ENCODE measurements at regions not wholly inside any gene's neighbourhood (a gene's known extent, or its start where the extent isn't known, plus 50 kb on each side); places are given as distances from the start of the nearest gene placed in this dataset.

- Histone ChIP-seq H3K36me3 (ENCODE audit: insufficient read depth, low read length) (no peaks in the 10 kb centered on the region), H3K27me3 (ENCODE audit: control insufficient read depth in 1 of 2, insufficient read depth in 2 of 2, low read length in 2 of 2) (no peaks in the 10 kb centered on the region), H3K4me1 (ENCODE audit: insufficient read depth, low read length) (peaks cover 6% of the 10 kb centered on the region), H3K9ac (ENCODE audit: low read length) (no peak overlapping the region), H3K4me3 (ENCODE audit: low read depth in 1 of 2, low read length in 2 of 2) (no peak overlapping the region), H3K9me3 (ENCODE audit: low read length) (no peaks in the 10 kb centered on the region), H3K27ac (ENCODE audit: low read depth, low read length) (no peak overlapping the region)
These were observed 274.2 kb upstream of the HABP2 start for GRCh38 chr10:113278664-113279063.

GRCh38 chr10:113279262-113279661 is 273.6 kb upstream of the HABP2 start:
- no peaks in the 10 kb centered on the region for H3K9me3 ChIP-seq (ENCODE audit: low read length)
- H3K27ac ChIP-seq (ENCODE audit: low read depth, low read length): no peak overlapping the region
- H3K36me3 ChIP-seq (ENCODE audit: insufficient read depth, low read length): no peaks in the 10 kb centered on the region
- H3K4me3 ChIP-seq (ENCODE audit: low read depth in 1 of 2, low read length in 2 of 2): no peak overlapping the region
- H3K27me3 ChIP-seq (ENCODE audit: control insufficient read depth in 1 of 2, insufficient read depth in 2 of 2, low read length in 2 of 2): no peaks in the 10 kb centered on the region
- H3K4me1 ChIP-seq (ENCODE audit: insufficient read depth, low read length): peaks cover 2% of the 10 kb centered on the region
- H3K9ac ChIP-seq (ENCODE audit: low read length): no peak overlapping the region

- H3K4me3 ChIP-seq (ENCODE audit: low read depth in 1 of 2, low read length in 2 of 2): no peak overlapping the region
- H3K9ac ChIP-seq (ENCODE audit: low read length): no peak overlapping the region
- H3K27ac ChIP-seq (ENCODE audit: low read depth, low read length): no peak overlapping the region
- no peaks in the 10 kb centered on the region for H3K9me3 ChIP-seq (ENCODE audit: low read length)
- H3K4me1 ChIP-seq (ENCODE audit: insufficient read depth, low read length): no peaks in the 10 kb centered on the region
- H3K36me3 ChIP-seq (ENCODE audit: insufficient read depth, low read length): no peaks in the 10 kb centered on the region
- H3K27me3 ChIP-seq (ENCODE audit: control insufficient read depth in 1 of 2, insufficient read depth in 2 of 2, low read length in 2 of 2): no peaks in the 10 kb centered on the region
These were observed 270.3 kb upstream of the HABP2 start for GRCh38 chr10:113282564-113282963.

- H3K9ac ChIP-seq (ENCODE audit: low read length): no peak overlapping the region
- no peak overlapping the region for H3K27ac ChIP-seq (ENCODE audit: low read depth, low read length)
- no peaks in the 10 kb centered on the region for H3K27me3 ChIP-seq (ENCODE audit: control insufficient read depth in 1 of 2, insufficient read depth in 2 of 2, low read length in 2 of 2)
- H3K4me1 ChIP-seq (ENCODE audit: insufficient read depth, low read length): no peaks in the 10 kb centered on the region
- H3K36me3 ChIP-seq (ENCODE audit: insufficient read depth, low read length): no peaks in the 10 kb centered on the region
- no peaks in the 10 kb centered on the region for H3K9me3 ChIP-seq (ENCODE audit: low read length)
- H3K4me3 ChIP-seq (ENCODE audit: low read depth in 1 of 2, low read length in 2 of 2): no peak overlapping the region
These were observed 269.7 kb upstream of the HABP2 start for GRCh38 chr10:113283189-113283588.

- no peaks in the 10 kb centered on the region for H3K4me1 ChIP-seq (ENCODE audit: insufficient read depth, low read length)
- no peak overlapping the region for H3K27ac ChIP-seq (ENCODE audit: low read depth, low read length)
- H3K4me3 ChIP-seq (ENCODE audit: low read depth in 1 of 2, low read length in 2 of 2): no peak overlapping the region
- H3K27me3 ChIP-seq (ENCODE audit: control insufficient read depth in 1 of 2, insufficient read depth in 2 of 2, low read length in 2 of 2): no peaks in the 10 kb centered on the region
- H3K9me3 ChIP-seq (ENCODE audit: low read length): no peaks in the 10 kb centered on the region
- H3K9ac ChIP-seq (ENCODE audit: low read length): no peak overlapping the region
- no peaks in the 10 kb centered on the region for H3K36me3 ChIP-seq (ENCODE audit: insufficient read depth, low read length)
These were observed 268.2 kb upstream of the HABP2 start for GRCh38 chr10:113284635-113285034.

GRCh38 chr10:113285305-113285704 is 267.5 kb upstream of the HABP2 start:
- H3K27me3 ChIP-seq (ENCODE audit: control insufficient read depth in 1 of 2, insufficient read depth in 2 of 2, low read length in 2 of 2): no peaks in the 10 kb centered on the region
- no peak overlapping the region for H3K27ac ChIP-seq (ENCODE audit: low read depth, low read length)
- H3K9me3 ChIP-seq (ENCODE audit: low read length): no peaks in the 10 kb centered on the region
- no peaks in the 10 kb centered on the region for H3K4me1 ChIP-seq (ENCODE audit: insufficient read depth, low read length)
- H3K4me3 ChIP-seq (ENCODE audit: low read depth in 1 of 2, low read length in 2 of 2): no peak overlapping the region
- no peak overlapping the region for H3K9ac ChIP-seq (ENCODE audit: low read length)
- no peaks in the 10 kb centered on the region for H3K36me3 ChIP-seq (ENCODE audit: insufficient read depth, low read length)

- no peak overlapping the region for H3K27ac ChIP-seq (ENCODE audit: low read depth, low read length)
- no peak overlapping the region for H3K4me3 ChIP-seq (ENCODE audit: low read depth in 1 of 2, low read length in 2 of 2)
- no peaks in the 10 kb centered on the region for H3K27me3 ChIP-seq (ENCODE audit: control insufficient read depth in 1 of 2, insufficient read depth in 2 of 2, low read length in 2 of 2)
- H3K9ac ChIP-seq (ENCODE audit: low read length): no peak overlapping the region
- no peaks in the 10 kb centered on the region for H3K36me3 ChIP-seq (ENCODE audit: insufficient read depth, low read length)
- no peaks in the 10 kb centered on the region for H3K9me3 ChIP-seq (ENCODE audit: low read length)
- H3K4me1 ChIP-seq (ENCODE audit: insufficient read depth, low read length): no peaks in the 10 kb centered on the region
These were observed 265.3 kb upstream of the HABP2 start for GRCh38 chr10:113287592-113287991.

GRCh38 chr10:113290137-113290536 is 262.7 kb upstream of the HABP2 start:
- H3K4me3 ChIP-seq (ENCODE audit: low read depth in 1 of 2, low read length in 2 of 2): no peak overlapping the region
- H3K9ac ChIP-seq (ENCODE audit: low read length): no peak overlapping the region
- H3K36me3 ChIP-seq (ENCODE audit: insufficient read depth, low read length): no peaks in the 10 kb centered on the region
- H3K9me3 ChIP-seq (ENCODE audit: low read length): no peaks in the 10 kb centered on the region
- H3K27ac ChIP-seq (ENCODE audit: low read depth, low read length): no peak overlapping the region
- no peaks in the 10 kb centered on the region for H3K4me1 ChIP-seq (ENCODE audit: insufficient read depth, low read length)
- H3K27me3 ChIP-seq (ENCODE audit: control insufficient read depth in 1 of 2, insufficient read depth in 2 of 2, low read length in 2 of 2): no peaks in the 10 kb centered on the region

GRCh38 chr10:113291413-113291812 is 261.4 kb upstream of the HABP2 start:
- Histone ChIP-seq H3K36me3 (ENCODE audit: insufficient read depth, low read length) (no peaks in the 10 kb centered on the region), H3K27me3 (ENCODE audit: control insufficient read depth in 1 of 2, insufficient read depth in 2 of 2, low read length in 2 of 2) (no peaks in the 10 kb centered on the region)

GRCh38 chr10:113292086-113292485 is 260.8 kb upstream of the HABP2 start:
- H3K36me3 ChIP-seq (ENCODE audit: insufficient read depth, low read length): no peaks in the 10 kb centered on the region
- no peaks in the 10 kb centered on the region for H3K4me1 ChIP-seq (ENCODE audit: insufficient read depth, low read length)
- H3K9me3 ChIP-seq (ENCODE audit: low read length): no peaks in the 10 kb centered on the region
- H3K4me3 ChIP-seq (ENCODE audit: low read depth in 1 of 2, low read length in 2 of 2): no peak overlapping the region
- H3K27ac ChIP-seq (ENCODE audit: low read depth, low read length): no peak overlapping the region
- H3K27me3 ChIP-seq (ENCODE audit: control insufficient read depth in 1 of 2, insufficient read depth in 2 of 2, low read length in 2 of 2): no peaks in the 10 kb centered on the region
- no peak overlapping the region for H3K9ac ChIP-seq (ENCODE audit: low read length)

More at GRCh38 chr10:113291413-113291812, 261.4 kb upstream of the HABP2 start:
- Histone ChIP-seq H3K9me3 (ENCODE audit: low read length) (no peaks in the 10 kb centered on the region), H3K4me3 (ENCODE audit: low read depth in 1 of 2, low read length in 2 of 2) (no peak overlapping the region), H3K27ac (ENCODE audit: low read depth, low read length) (no peak overlapping the region), H3K4me1 (ENCODE audit: insufficient read depth, low read length) (no peaks in the 10 kb centered on the region), H3K9ac (ENCODE audit: low read length) (no peak overlapping the region)

- no peak overlapping the region for H3K9ac ChIP-seq (ENCODE audit: low read length)
These were observed 260.1 kb upstream of the HABP2 start for GRCh38 chr10:113292743-113293142.

GRCh38 chr10:113293167-113293566 is 259.7 kb upstream of the HABP2 start:
- no peaks in the 10 kb centered on the region for H3K36me3 ChIP-seq (ENCODE audit: insufficient read depth, low read length)
- no peaks in the 10 kb centered on the region for H3K27me3 ChIP-seq (ENCODE audit: control insufficient read depth in 1 of 2, insufficient read depth in 2 of 2, low read length in 2 of 2)
- H3K4me1 ChIP-seq (ENCODE audit: insufficient read depth, low read length): no peaks in the 10 kb centered on the region
- no peak overlapping the region for H3K27ac ChIP-seq (ENCODE audit: low read depth, low read length)
- H3K9me3 ChIP-seq (ENCODE audit: low read length): no peaks in the 10 kb centered on the region
- H3K9ac ChIP-seq (ENCODE audit: low read length): no peak overlapping the region
- no peak overlapping the region for H3K4me3 ChIP-seq (ENCODE audit: low read depth in 1 of 2, low read length in 2 of 2)

More at GRCh38 chr10:113292743-113293142, 260.1 kb upstream of the HABP2 start:
- H3K27me3 ChIP-seq (ENCODE audit: control insufficient read depth in 1 of 2, insufficient read depth in 2 of 2, low read length in 2 of 2): no peaks in the 10 kb centered on the region
- H3K4me3 ChIP-seq (ENCODE audit: low read depth in 1 of 2, low read length in 2 of 2): no peak overlapping the region
- no peaks in the 10 kb centered on the region for H3K36me3 ChIP-seq (ENCODE audit: insufficient read depth, low read length)
- no peaks in the 10 kb centered on the region for H3K9me3 ChIP-seq (ENCODE audit: low read length)
- H3K4me1 ChIP-seq (ENCODE audit: insufficient read depth, low read length): no peaks in the 10 kb centered on the region
- H3K27ac ChIP-seq (ENCODE audit: low read depth, low read length): no peak overlapping the region

Data from muscle layer of colon (tissue), 2 donors.